ENCODE measurements at regions not wholly inside any gene's neighbourhood (a gene's known extent, or its start where the extent isn't known, plus 50 kb on each side); places are given as distances from the start of the nearest gene placed in this dataset.

GRCh38 chr2:3128786-3129185, 248.8 kb downstream of the EIPR1 start:
- intact Hi-C loops (cut with micrococcal nuclease; ENCODE audit: unreplicated experiment): no loop called here
- DNase-seq (ENCODE audit: low spot score): no peak
- Histone ChIP-seq H2AFZ (ENCODE audit: low read length) (no peak overlapping the region), H3K9me3 (ENCODE audit: low read length) (no peaks in the 10 kb centered on the region), H3K4me1 (ENCODE audit: insufficient read depth, low read length, poor library complexity, severe bottlenecking) (peaks cover 62% of the 10 kb centered on the region), H3K36me3 (ENCODE audit: insufficient read depth, low read length) (no peaks in the 10 kb centered on the region), H3K79me2 (ENCODE audit: insufficient read depth, low read depth, low read length) (no peaks in the 10 kb centered on the region), H3K9me2 (ENCODE audit: insufficient read depth, low read length) (no peaks in the 10 kb centered on the region), H3K4me2 (ENCODE audit: low read length) (0 out of 2 replicates have a peak overlapping the region, but pooled peaks have one; percentile 80), H3K4me3 (ENCODE audit: low read depth, low read length, poor library complexity, severe bottlenecking) (no peak overlapping the region), H3K27ac (ENCODE audit: low read depth, low read length, poor library complexity, severe bottlenecking) (peak overlapping the region; percentile 85), H4K20me1 (ENCODE audit: insufficient read depth, low read length) (no peaks in the 10 kb centered on the region)
- POLR2A ChIA-PET: interaction anchor here (0.8 to 3.6 kb wide), 2 partner anchors 16 to 301 kb away, joined by 3 to 18 read pairs; no protein-coding TSS in a partner anchor
- TF ChIP-seq, protein P1, sequence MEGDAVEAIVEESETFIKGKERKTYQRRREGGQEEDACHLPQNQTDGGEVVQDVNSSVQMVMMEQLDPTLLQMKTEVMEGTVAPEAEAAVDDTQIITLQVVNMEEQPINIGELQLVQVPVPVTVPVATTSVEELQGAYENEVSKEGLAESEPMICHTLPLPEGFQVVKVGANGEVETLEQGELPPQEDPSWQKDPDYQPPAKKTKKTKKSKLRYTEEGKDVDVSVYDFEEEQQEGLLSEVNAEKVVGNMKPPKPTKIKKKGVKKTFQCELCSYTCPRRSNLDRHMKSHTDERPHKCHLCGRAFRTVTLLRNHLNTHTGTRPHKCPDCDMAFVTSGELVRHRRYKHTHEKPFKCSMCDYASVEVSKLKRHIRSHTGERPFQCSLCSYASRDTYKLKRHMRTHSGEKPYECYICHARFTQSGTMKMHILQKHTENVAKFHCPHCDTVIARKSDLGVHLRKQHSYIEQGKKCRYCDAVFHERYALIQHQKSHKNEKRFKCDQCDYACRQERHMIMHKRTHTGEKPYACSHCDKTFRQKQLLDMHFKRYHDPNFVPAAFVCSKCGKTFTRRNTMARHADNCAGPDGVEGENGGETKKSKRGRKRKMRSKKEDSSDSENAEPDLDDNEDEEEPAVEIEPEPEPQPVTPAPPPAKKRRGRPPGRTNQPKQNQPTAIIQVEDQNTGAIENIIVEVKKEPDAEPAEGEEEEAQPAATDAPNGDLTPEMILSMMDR (conservative IDR thresholded peaks at IDR 0.05; ENCODE audit: low read length): no peak
- no peak for TF ChIP-seq EZH2phosphoT487 (IDR thresholded peaks at IDR 0.05; ENCODE audit: borderline replicate concordance, low read depth, low read length)
- no TSS peak for BruUV-seq (replicated peaks)
- CTCF ChIA-PET (ENCODE audit: unreplicated experiment): no interaction called here

GRCh38 chr2:3127710-3128109, 249.9 kb downstream of the EIPR1 start:
- no peak for TF ChIP-seq EZH2phosphoT487 (IDR thresholded peaks at IDR 0.05; ENCODE audit: borderline replicate concordance, low read depth, low read length)
- TF ChIP-seq, protein P1 (conservative IDR thresholded peaks at IDR 0.05; ENCODE audit: low read length): no peak
- BruUV-seq (replicated peaks): no TSS peak
- ChIA-PET POLR2A (interaction anchor here (0.6 to 2.3 kb wide), 9 partner anchors 9 to 1524 kb away, joined by 3 to 16 read pairs (median 3); partner anchors contain the start of gene EIPR1), CTCF (ENCODE audit: unreplicated experiment) (no interaction called here)
- Histone ChIP-seq H3K4me3 (ENCODE audit: low read depth, low read length, poor library complexity, severe bottlenecking) (peak overlapping the region; percentile 59), H3K79me2 (ENCODE audit: insufficient read depth, low read depth, low read length) (no peaks in the 10 kb centered on the region), H3K9me2 (ENCODE audit: insufficient read depth, low read length) (no peaks in the 10 kb centered on the region), H3K36me3 (ENCODE audit: insufficient read depth, low read length) (no peaks in the 10 kb centered on the region), H3K27ac (ENCODE audit: low read depth, low read length, poor library complexity, severe bottlenecking) (peak overlapping the region; percentile 85), H3K4me1 (ENCODE audit: insufficient read depth, low read length, poor library complexity, severe bottlenecking) (peaks cover 67% of the 10 kb centered on the region), H3K4me2 (ENCODE audit: low read length) (peak overlapping the region; percentile 80), H3K9me3 (ENCODE audit: low read length) (peaks cover 1% of the 10 kb centered on the region; the same call in 1 of the 2 replicates), H2AFZ (ENCODE audit: low read length) (peak overlapping the region; percentile 76; the same call in 1 of the 2 replicates), H4K20me1 (ENCODE audit: insufficient read depth, low read length) (no peaks in the 10 kb centered on the region)
- intact Hi-C loops (cut with micrococcal nuclease; ENCODE audit: unreplicated experiment): no loop called here
- DNase-seq (ENCODE audit: low spot score): peak; percentile 48

- no TSS peak for BruUV-seq (replicated peaks)
- ChIA-PET CTCF (ENCODE audit: unreplicated experiment) (interaction anchor here (0.7 kb wide), 1 partner anchor 18 kb away, joined by 3 read pairs; no protein-coding TSS in a partner anchor), POLR2A (interaction anchor here (0.6 to 2.3 kb wide), 11 partner anchors 9 to 1525 kb away, joined by 3 to 16 read pairs (median 3); partner anchors contain the start of gene EIPR1)
- peak overlapping the region; percentile 76 for H2AFZ ChIP-seq (ENCODE audit: low read length)
- peak overlapping the region; percentile 80 for H3K4me2 ChIP-seq (ENCODE audit: low read length)
- intact Hi-C loops (cut with micrococcal nuclease; ENCODE audit: unreplicated experiment): no loop called here
- TF ChIP-seq, protein P1 (conservative IDR thresholded peaks at IDR 0.05; ENCODE audit: low read length): no peak
- no peak for TF ChIP-seq EZH2phosphoT487 (IDR thresholded peaks at IDR 0.05; ENCODE audit: borderline replicate concordance, low read depth, low read length)
- peaks cover 5% of the 10 kb centered on the region; the same call in 1 of the 2 replicates for H3K36me3 ChIP-seq (ENCODE audit: insufficient read depth, low read length)
- H3K4me3 ChIP-seq (ENCODE audit: low read depth, low read length, poor library complexity, severe bottlenecking): peak overlapping the region; percentile 59
- no peaks in the 10 kb centered on the region for H3K9me2 ChIP-seq (ENCODE audit: insufficient read depth, low read length)
- peaks cover 71% of the 10 kb centered on the region for H3K4me1 ChIP-seq (ENCODE audit: insufficient read depth, low read length, poor library complexity, severe bottlenecking)
- peak overlapping the region; percentile 85 for H3K27ac ChIP-seq (ENCODE audit: low read depth, low read length, poor library complexity, severe bottlenecking)
- H4K20me1 ChIP-seq (ENCODE audit: insufficient read depth, low read length): no peaks in the 10 kb centered on the region
- DNase-seq (ENCODE audit: low spot score): peak; percentile 85
- H3K9me3 ChIP-seq (ENCODE audit: low read length): peaks cover 8% of the 10 kb centered on the region; the same call in 1 of the 2 replicates
- no peaks in the 10 kb centered on the region for H3K79me2 ChIP-seq (ENCODE audit: insufficient read depth, low read depth, low read length)
These were observed 250.6 kb downstream of the EIPR1 start for GRCh38 chr2:3126911-3127621.
